GM12873 (cell line): ENCODE measurements at regions not wholly inside any gene's neighbourhood (a gene's known extent, or its start where the extent isn't known, plus 50 kb on each side); places are given as distances from the start of the nearest gene placed in this dataset.

Source experiments
- TF ChIP-seq, protein P1 (sequence below): IDR thresholded peaks from 2 replicates; pipeline ENCODE4 v1.5.1; 2012; ENCODE audit warnings: low read depth, mild to moderate bottlenecking, moderate library complexity, low read length, control low read depth; ENCODE audit not compliant: insufficient read depth; ENCODE audit errors: missing control alignments

- TF ChIP-seq, protein P1, sequence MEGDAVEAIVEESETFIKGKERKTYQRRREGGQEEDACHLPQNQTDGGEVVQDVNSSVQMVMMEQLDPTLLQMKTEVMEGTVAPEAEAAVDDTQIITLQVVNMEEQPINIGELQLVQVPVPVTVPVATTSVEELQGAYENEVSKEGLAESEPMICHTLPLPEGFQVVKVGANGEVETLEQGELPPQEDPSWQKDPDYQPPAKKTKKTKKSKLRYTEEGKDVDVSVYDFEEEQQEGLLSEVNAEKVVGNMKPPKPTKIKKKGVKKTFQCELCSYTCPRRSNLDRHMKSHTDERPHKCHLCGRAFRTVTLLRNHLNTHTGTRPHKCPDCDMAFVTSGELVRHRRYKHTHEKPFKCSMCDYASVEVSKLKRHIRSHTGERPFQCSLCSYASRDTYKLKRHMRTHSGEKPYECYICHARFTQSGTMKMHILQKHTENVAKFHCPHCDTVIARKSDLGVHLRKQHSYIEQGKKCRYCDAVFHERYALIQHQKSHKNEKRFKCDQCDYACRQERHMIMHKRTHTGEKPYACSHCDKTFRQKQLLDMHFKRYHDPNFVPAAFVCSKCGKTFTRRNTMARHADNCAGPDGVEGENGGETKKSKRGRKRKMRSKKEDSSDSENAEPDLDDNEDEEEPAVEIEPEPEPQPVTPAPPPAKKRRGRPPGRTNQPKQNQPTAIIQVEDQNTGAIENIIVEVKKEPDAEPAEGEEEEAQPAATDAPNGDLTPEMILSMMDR, result no peak
Measured at GRCh38 chr12:87280356-87280755, 748.8 kb downstream of the C12orf50 start.

DNA sequence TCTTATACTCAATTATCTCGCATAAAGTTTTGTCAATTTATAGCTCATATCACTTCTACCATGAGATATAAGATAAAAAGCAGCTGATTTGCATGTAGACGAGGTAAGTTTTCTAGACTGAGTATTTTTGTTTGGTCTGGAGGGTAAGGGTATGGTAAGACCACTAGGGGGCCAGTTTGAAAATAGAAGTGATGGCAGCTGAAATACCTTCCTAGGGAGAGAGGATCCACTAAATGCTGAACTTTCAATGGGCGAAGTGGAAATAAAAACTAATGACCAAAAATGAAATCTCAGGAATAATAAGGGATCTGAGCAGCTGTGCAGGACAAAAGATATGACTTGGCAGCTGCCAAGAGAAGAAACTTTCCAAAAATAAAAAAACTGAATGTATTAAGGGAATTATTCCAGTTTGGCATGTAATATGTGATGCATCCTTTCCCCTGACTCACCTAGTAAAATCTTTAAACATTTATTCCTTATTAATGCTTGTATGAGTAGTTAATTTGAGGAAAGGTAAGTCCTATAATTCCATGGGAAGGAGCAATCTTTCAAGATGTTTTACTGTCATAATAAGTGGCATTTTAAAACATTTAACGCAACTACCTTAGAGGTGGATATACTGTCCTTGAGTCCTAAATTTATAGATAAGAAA is 754.5 kb downstream of the C12orf50 start:
- TF ChIP-seq, protein P1, result peak; percentile 43

DNA sequence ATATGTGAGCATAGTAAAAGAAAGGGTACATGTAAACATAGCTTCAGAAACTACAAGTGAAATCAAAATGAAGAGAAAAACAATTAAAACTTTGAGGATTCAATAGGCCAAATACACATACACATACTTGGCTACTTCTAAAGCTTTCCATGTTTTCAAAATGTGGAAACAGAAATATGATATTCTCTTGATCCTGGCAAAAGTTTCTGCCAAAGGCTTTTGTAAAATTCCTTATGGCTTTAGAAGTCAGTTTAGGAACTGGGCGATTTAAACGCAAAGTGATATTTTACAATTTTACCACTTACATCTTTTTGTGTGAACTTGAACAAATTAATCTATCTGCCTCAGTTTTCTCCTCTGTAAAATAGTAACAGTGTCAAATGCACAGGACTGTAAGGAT is 756.4 kb downstream of the C12orf50 start:
- TF ChIP-seq, protein P1, result no peak

- TF ChIP-seq, protein P1, result no peak
Measured at GRCh38 chr12:87270919-87271318, 758.3 kb downstream of the C12orf50 start.

GRCh38 chr12:87266305-87266704 is 762.9 kb downstream of the C12orf50 start:
- TF ChIP-seq, protein P1, result peak; percentile 12

DNA sequence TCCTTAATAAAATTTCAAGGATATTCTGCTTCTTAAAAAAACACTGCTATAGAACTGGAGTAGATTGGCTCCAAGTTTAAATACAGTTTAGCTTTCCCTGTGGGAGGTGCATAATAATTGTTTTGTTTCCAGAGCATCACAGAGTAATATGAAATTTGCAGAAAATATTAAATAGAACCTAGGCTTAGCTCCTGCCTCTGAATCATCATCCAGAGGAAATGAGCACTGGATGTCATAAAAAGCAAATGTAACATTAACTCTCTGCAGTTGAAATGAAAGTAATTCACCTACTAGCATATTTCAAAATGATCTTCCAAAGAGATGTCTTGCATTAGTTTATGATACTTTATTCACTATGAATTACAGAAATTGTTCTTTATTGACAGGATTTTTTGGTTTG is 769.8 kb downstream of the C12orf50 start:
- TF ChIP-seq, protein P1, result no peak

DNA sequence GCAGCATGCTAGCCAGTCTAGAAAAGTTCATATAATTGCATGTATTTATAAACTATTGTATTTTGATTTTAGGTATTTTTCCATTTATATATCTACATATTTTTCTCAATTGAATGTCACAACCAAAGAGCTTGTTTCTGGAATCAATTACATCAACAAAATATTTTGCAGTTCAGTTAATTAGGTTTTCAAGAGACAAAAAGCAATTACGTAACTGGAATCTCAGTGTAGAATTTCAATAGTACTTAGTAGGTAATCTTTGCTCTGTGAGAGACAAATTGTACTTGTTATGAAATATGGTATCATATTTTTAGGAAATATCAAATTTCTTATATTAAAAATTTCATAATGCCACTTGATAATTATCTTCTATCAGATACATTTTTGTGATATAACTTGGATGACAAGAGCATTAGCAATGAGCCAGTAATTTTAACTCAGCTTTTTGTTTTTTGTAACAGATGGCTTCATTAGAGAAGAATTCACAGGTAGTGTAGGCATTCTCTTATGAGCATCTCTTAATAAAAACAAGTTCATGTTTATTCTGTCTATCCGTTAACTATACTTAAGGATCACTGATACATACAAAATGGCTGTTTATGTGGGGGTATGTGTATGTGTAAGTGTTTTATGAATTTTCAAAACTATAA is 774.7 kb downstream of the C12orf50 start:
- TF ChIP-seq, protein P1, result no peak
